RWPE1 (cell line): ENCODE measurements at regions not wholly inside any gene's neighbourhood (a gene's known extent, or its start where the extent isn't known, plus 50 kb on each side); places are given as distances from the start of the nearest gene placed in this dataset.

Source experiments
- CTCF ChIA-PET: fragments of 350-600 bp; sonication (Branson Sonifier 250); formaldehyde crosslinking; extraction: SDS; loops from one replicate; lab custom pipeline; 2021; lab: Yijun Ruan, JAX
- POLR2A ChIA-PET: fragments of 400-600 bp; formaldehyde crosslinking; extraction: SDS; loops from one replicate; lab custom pipeline; 2020; ENCODE audit warnings: antibody characterized with exemption; ENCODE audit not compliant: low non-redundant PET; lab: Yijun Ruan, JAX
- DNase-seq: peaks from one replicate; pipeline ENCODE4 v3.0.0; 2012; ENCODE audit warnings: low spot score
- H3K27ac ChIP-seq: fragments of 450-650 bp; 2 replicates; pipeline ENCODE4 v1.5.1; 2017
- CTCF ChIP-seq: fragments of 450-650 bp; conservative IDR thresholded peaks from 2 replicates; pipeline ENCODE4 v1.5.1; 2017; ENCODE audit warnings: low read depth, mild to moderate bottlenecking

GRCh38 chr14:25908277-25909044 lies 689.4 kb downstream of the NOVA1 start:
- no peak for TF ChIP-seq CTCF
- POLR2A ChIA-PET: no interaction called here
- CTCF ChIA-PET: interaction anchor here (0.6 to 0.7 kb wide), 2 partner anchors 23 to 955 kb away, joined by 3 read pairs; no protein-coding TSS in a partner anchor
- no peak overlapping the region for H3K27ac ChIP-seq
- no peak for DNase-seq

- ChIA-PET POLR2A (no interaction called here), CTCF (no interaction called here)
- DNase-seq: no peak
- TF ChIP-seq CTCF: no peak
- H3K27ac ChIP-seq: no peak overlapping the region
These were observed 693.4 kb downstream of the NOVA1 start for GRCh38 chr14:25904446-25904845.

GRCh38 chr14:25899197-25899596 lies 698.6 kb downstream of the NOVA1 start:
- ChIA-PET CTCF (no interaction called here), POLR2A (no interaction called here)
- TF ChIP-seq CTCF: no peak
- no peak overlapping the region for H3K27ac ChIP-seq
- DNase-seq: no peak

- ChIA-PET CTCF (no interaction called here), POLR2A (no interaction called here)
- no peak overlapping the region for H3K27ac ChIP-seq
- no peak for TF ChIP-seq CTCF
- DNase-seq: no peak
These were observed 701.1 kb downstream of the NOVA1 start for GRCh38 chr14:25896777-25897176.

- DNase-seq: no peak
- POLR2A ChIA-PET: no interaction called here
- no peak overlapping the region for H3K27ac ChIP-seq
- no peak for TF ChIP-seq CTCF
- CTCF ChIA-PET: interaction anchor here (0.6 kb wide), 1 partner anchor 786 kb away, joined by 3 read pairs; no protein-coding TSS in a partner anchor
These were observed 702.1 kb downstream of the NOVA1 start for GRCh38 chr14:25895740-25896139.

- POLR2A ChIA-PET: no interaction called here
- no peak overlapping the region for H3K27ac ChIP-seq
- no peak for TF ChIP-seq CTCF
- CTCF ChIA-PET: interaction anchor here (2.0 kb wide), 1 partner anchor 10 kb away, joined by 4 read pairs; no protein-coding TSS in a partner anchor
- peak; percentile 9 for DNase-seq
These were observed 710.5 kb downstream of the NOVA1 start for GRCh38 chr14:25887251-25887878.
